ENCODE measurements at regions not wholly inside any gene's neighbourhood (a gene's known extent, or its start where the extent isn't known, plus 50 kb on each side); places are given as distances from the start of the nearest gene placed in this dataset.

GRCh38 chr11:91742155-91742554 is 482.5 kb upstream of the FAT3 start:
- TF ChIP-seq POLR2AphosphoS5 (IDR thresholded peaks at IDR 0.05; ENCODE audit: low read depth, low read length) (no peak), TAF1 (IDR thresholded peaks at IDR 0.05; ENCODE audit: borderline replicate concordance, insufficient read depth, low read length) (no peak), REST (IDR thresholded peaks at IDR 0.05; ENCODE audit: insufficient read depth in 1 of 2, low read depth in 2 of 2, low read length in 2 of 2) (no peak), SIN3A (IDR thresholded peaks at IDR 0.05; ENCODE audit: borderline replicate concordance, insufficient read depth, low read length) (no peak)
